ENCODE measurements at regions not wholly inside any gene's neighbourhood (a gene's known extent, or its start where the extent isn't known, plus 50 kb on each side); places are given as distances from the start of the nearest gene placed in this dataset.

DNA sequence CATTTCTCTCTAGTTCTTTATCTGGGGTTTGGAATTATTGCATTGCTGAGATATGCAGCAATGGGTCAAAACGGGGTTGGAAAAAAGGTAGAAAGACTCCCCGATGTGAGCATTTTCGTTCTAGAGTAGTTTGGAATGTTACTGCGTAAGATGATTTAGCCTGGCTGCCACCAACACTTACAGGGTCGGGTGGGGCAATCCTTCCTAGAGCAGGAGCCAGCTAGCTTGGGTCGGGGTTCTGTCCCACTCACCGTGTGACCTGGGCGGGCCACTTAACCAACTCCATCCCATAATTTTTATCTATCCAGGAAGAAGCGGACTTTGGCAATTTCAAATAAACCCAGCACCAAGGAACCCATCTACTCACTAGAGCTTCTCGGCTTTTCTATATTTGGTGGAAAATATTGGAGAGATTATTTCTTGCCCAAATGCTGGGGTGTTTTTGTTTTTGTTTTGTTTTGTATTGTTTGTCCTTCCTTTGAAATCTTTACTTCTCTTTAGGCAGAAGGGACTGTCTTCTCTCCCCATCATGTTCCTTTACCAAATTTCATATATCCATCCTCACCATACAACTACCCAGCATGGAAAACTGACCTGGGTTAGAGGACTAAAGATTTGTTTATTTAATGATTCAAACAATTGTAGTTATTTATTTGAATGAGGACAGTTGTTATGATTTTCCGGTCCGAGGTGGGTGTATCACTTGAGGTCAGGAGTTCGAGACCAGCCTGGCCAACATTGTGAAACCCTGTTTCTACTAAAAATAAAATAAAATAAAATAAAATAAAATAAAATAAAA is 72.4 kb downstream of the GPX5 start:
- ATAC-seq (ENCODE audit: low FRiP score) (no peak), DNase-seq (no peak)
- intact Hi-C loops (cut with DNase I) = no loop called here
- peaks cover 0 to 3% of the 10 kb centered on the region in 2 donors for H3K27me3 ChIP-seq (ENCODE audit: control insufficient read depth in 1 of 2, insufficient read depth in 2 of 2, low read length in 1 of 2)
- no peak overlapping the region for H3K4me3 ChIP-seq (ENCODE audit: low read length in 2 of 2)
- H3K4me1 ChIP-seq (ENCODE audit: control insufficient read depth in 1 of 2, insufficient read depth in 2 of 2, low read length in 2 of 2) = peaks cover 0 to 4% of the 10 kb centered on the region in 2 donors
- WGBS, 2 donors = 40 to 43% methylated on average over 13 of the region's 13 CpGs
- H3K36me3 ChIP-seq (ENCODE audit: control insufficient read depth in 1 of 2, insufficient read depth in 2 of 2, low read length in 1 of 2) = no peaks in the 10 kb centered on the region
- H3K27ac ChIP-seq (ENCODE audit: low read depth in 1 of 2, low read length in 2 of 2) = no peak overlapping the region
- H3K9me3 ChIP-seq (ENCODE audit: control insufficient read depth, low read length) = no peaks in the 10 kb centered on the region

- Histone ChIP-seq H3K36me3 (ENCODE audit: control insufficient read depth in 1 of 2, insufficient read depth in 2 of 2, low read length in 1 of 2) (no peaks in the 10 kb centered on the region), H3K27me3 (ENCODE audit: control insufficient read depth in 1 of 2, insufficient read depth in 2 of 2, low read length in 1 of 2) (no peaks in the 10 kb centered on the region), H3K27ac (ENCODE audit: low read depth in 1 of 2, low read length in 2 of 2) (no peak overlapping the region), H3K9me3 (ENCODE audit: control insufficient read depth, low read length) (no peaks in the 10 kb centered on the region), H3K4me1 (ENCODE audit: control insufficient read depth in 1 of 2, insufficient read depth in 2 of 2, low read length in 2 of 2) (peaks cover 0 to 4% of the 10 kb centered on the region in 2 donors), H3K4me3 (ENCODE audit: low read length in 2 of 2) (no peak overlapping the region)
- DNase-seq (no peak), ATAC-seq (ENCODE audit: low FRiP score) (no peak)
- WGBS, 2 donors = 81 to 83% methylated on average over 6 of the region's 6 CpGs
- intact Hi-C loops (cut with DNase I) = no loop called here
Measured at GRCh38 chr6:28598757-28599686, 73.3 kb downstream of the GPX5 start.

DNA sequence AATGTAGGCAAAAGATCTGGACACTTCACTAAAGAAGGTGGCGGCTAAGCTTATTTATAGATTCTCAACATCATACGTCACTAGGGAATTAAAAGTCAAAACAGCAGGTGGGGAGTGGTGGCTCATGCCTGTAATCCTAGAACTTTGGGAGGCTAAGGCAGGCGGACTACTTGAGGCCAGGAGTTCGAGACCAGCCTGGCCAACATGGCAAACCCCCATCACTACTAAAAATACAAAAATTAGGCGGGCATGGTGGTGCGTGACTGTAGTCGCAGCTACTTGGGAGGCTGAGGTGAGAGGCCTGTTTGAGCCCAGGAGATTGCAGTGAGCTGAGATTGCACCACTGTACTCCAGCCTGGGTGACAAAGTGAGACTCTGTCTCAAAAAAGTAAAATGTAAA is 74.6 kb downstream of the GPX5 start:
- 82 to 86% methylated on average over 7 of the region's 7 CpGs for WGBS, 2 donors
- no peak overlapping the region for H3K27ac ChIP-seq (ENCODE audit: low read depth in 1 of 2, low read length in 2 of 2)
- DNase-seq = no peak
- no peaks in the 10 kb centered on the region for H3K36me3 ChIP-seq (ENCODE audit: control insufficient read depth in 1 of 2, insufficient read depth in 2 of 2, low read length in 1 of 2)
- H3K4me3 ChIP-seq (ENCODE audit: low read length in 2 of 2) = no peak overlapping the region
- no peak for ATAC-seq (ENCODE audit: low FRiP score)
- peaks cover 0 to 4% of the 10 kb centered on the region in 2 donors for H3K4me1 ChIP-seq (ENCODE audit: control insufficient read depth in 1 of 2, insufficient read depth in 2 of 2, low read length in 2 of 2)
- no peaks in the 10 kb centered on the region for H3K9me3 ChIP-seq (ENCODE audit: control insufficient read depth, low read length)
- H3K27me3 ChIP-seq (ENCODE audit: control insufficient read depth in 1 of 2, insufficient read depth in 2 of 2, low read length in 1 of 2) = no peaks in the 10 kb centered on the region
- intact Hi-C loops (cut with DNase I) = no loop called here

- DNase-seq (no peak), ATAC-seq (ENCODE audit: low FRiP score) (no peak)
- 0 to 5% methylated on average over 1 of the region's 1 CpG for WGBS, 2 donors
- no peaks in the 10 kb centered on the region for H3K9me3 ChIP-seq (ENCODE audit: control insufficient read depth, low read length)
- no peaks in the 10 kb centered on the region for H3K36me3 ChIP-seq (ENCODE audit: control insufficient read depth in 1 of 2, insufficient read depth in 2 of 2, low read length in 1 of 2)
- H3K4me1 ChIP-seq (ENCODE audit: control insufficient read depth in 1 of 2, insufficient read depth in 2 of 2, low read length in 2 of 2) = no peaks in the 10 kb centered on the region
- no peaks in the 10 kb centered on the region for H3K27me3 ChIP-seq (ENCODE audit: control insufficient read depth in 1 of 2, insufficient read depth in 2 of 2, low read length in 1 of 2)
- intact Hi-C loops (cut with DNase I) = no loop called here
- no peak overlapping the region for H3K4me3 ChIP-seq (ENCODE audit: low read length in 2 of 2)
- no peak overlapping the region for H3K27ac ChIP-seq (ENCODE audit: low read depth in 1 of 2, low read length in 2 of 2)
Measured at GRCh38 chr6:28603891-28604290, 78.2 kb downstream of the GPX5 start.

DNA sequence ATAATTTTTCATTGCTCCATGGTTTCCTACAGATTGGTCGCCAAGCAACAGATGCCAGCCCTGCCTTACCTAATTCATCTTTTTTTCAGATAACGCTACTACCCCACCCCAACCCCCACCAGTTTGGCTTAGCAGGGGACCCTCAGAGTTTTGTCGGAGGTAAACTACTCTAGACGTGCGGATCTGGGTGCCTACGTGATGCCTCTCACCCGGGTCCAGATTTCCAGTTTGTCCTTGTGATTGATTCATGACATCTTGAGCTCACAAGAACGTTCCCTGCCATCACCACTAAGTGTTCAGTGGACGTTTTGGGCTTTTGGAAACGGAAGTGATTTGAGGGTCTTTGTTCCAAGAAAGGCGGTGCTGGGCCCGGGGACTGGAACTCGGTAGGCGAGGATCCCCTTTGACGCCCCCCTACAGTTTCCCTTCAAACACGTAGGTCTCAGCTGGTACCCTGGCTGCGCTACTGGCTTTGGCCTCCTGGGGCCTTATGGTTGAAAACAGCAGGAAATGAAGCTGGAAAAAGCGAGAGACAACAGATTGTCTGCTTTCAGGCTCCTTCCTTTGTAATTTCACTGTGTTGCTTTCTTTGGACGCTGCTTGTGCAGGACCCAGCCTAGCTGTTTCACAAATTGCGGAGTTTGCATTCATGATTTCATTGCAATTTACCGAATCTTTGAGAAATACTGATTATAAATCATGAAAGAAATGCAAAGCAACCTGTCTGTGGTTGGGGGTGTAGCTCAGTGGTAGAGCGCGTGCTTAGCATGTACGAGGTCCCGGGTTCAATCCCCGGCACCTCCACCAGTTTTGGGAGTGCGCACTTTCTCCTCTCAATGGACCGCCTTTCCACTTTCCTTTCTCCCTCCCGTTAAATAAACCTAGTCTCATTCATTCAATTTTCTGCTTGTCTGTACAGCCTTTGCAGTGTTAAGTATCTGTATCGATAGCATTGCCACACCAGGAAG is 81.0 kb downstream of the GPX5 start:
- H3K36me3 ChIP-seq (ENCODE audit: control insufficient read depth in 1 of 2, insufficient read depth in 2 of 2, low read length in 1 of 2) = no peaks in the 10 kb centered on the region
- no peak overlapping the region for H3K4me3 ChIP-seq (ENCODE audit: low read length in 2 of 2)
- DNase-seq (no peak), ATAC-seq (ENCODE audit: low FRiP score) (no peak)
- H3K9me3 ChIP-seq (ENCODE audit: control insufficient read depth, low read length) = peaks cover 1% of the 10 kb centered on the region
- H3K27ac ChIP-seq (ENCODE audit: low read depth in 1 of 2, low read length in 2 of 2) = no peak overlapping the region
- 4 to 5% methylated on average over 30 of the region's 30 CpGs for WGBS, 2 donors
- H3K4me1 ChIP-seq (ENCODE audit: control insufficient read depth in 1 of 2, insufficient read depth in 2 of 2, low read length in 2 of 2) = no peaks in the 10 kb centered on the region
- H3K27me3 ChIP-seq (ENCODE audit: control insufficient read depth in 1 of 2, insufficient read depth in 2 of 2, low read length in 1 of 2) = no peaks in the 10 kb centered on the region
- intact Hi-C loops (cut with DNase I) = no loop called here

- intact Hi-C loops (cut with DNase I) = no loop called here
- Histone ChIP-seq H3K36me3 (ENCODE audit: control insufficient read depth in 1 of 2, insufficient read depth in 2 of 2, low read length in 1 of 2) (no peaks in the 10 kb centered on the region), H3K9me3 (ENCODE audit: control insufficient read depth, low read length) (peaks cover 1% of the 10 kb centered on the region), H3K4me1 (ENCODE audit: control insufficient read depth in 1 of 2, insufficient read depth in 2 of 2, low read length in 2 of 2) (no peaks in the 10 kb centered on the region), H3K27me3 (ENCODE audit: control insufficient read depth in 1 of 2, insufficient read depth in 2 of 2, low read length in 1 of 2) (no peaks in the 10 kb centered on the region), H3K27ac (ENCODE audit: low read depth in 1 of 2, low read length in 2 of 2) (no peak overlapping the region), H3K4me3 (ENCODE audit: low read length in 2 of 2) (no peak overlapping the region)
- ATAC-seq (ENCODE audit: low FRiP score) (no peak), DNase-seq (no peak)
- WGBS, 2 donors = 47 to 49% methylated on average over 9 of the region's 9 CpGs
Measured at GRCh38 chr6:28607990-28608389, 82.3 kb downstream of the GPX5 start.

GRCh38 chr6:28609672-28610071 is 84.0 kb downstream of the GPX5 start:
- intact Hi-C loops (cut with DNase I) = no loop called here
- H3K4me3 ChIP-seq (ENCODE audit: low read length in 2 of 2) = no peak overlapping the region
- WGBS, 2 donors = 93 to 98% methylated on average over 3 of the region's 3 CpGs
- H3K27ac ChIP-seq (ENCODE audit: low read depth in 1 of 2, low read length in 2 of 2) = no peak overlapping the region
- DNase-seq = no peak
- no peaks in the 10 kb centered on the region for H3K4me1 ChIP-seq (ENCODE audit: control insufficient read depth in 1 of 2, insufficient read depth in 2 of 2, low read length in 2 of 2)
- H3K9me3 ChIP-seq (ENCODE audit: control insufficient read depth, low read length) = peaks cover 1% of the 10 kb centered on the region
- H3K36me3 ChIP-seq (ENCODE audit: control insufficient read depth in 1 of 2, insufficient read depth in 2 of 2, low read length in 1 of 2) = no peaks in the 10 kb centered on the region
- no peak for ATAC-seq (ENCODE audit: low FRiP score)
- no peaks in the 10 kb centered on the region for H3K27me3 ChIP-seq (ENCODE audit: control insufficient read depth in 1 of 2, insufficient read depth in 2 of 2, low read length in 1 of 2)

- Histone ChIP-seq H3K36me3 (ENCODE audit: control insufficient read depth in 1 of 2, insufficient read depth in 2 of 2, low read length in 1 of 2) (no peaks in the 10 kb centered on the region), H3K27ac (ENCODE audit: low read depth in 1 of 2, low read length in 2 of 2) (no peak overlapping the region), H3K4me1 (ENCODE audit: control insufficient read depth in 1 of 2, insufficient read depth in 2 of 2, low read length in 2 of 2) (no peaks in the 10 kb centered on the region), H3K27me3 (ENCODE audit: control insufficient read depth in 1 of 2, insufficient read depth in 2 of 2, low read length in 1 of 2) (no peaks in the 10 kb centered on the region), H3K4me3 (ENCODE audit: low read length in 2 of 2) (no peak overlapping the region), H3K9me3 (ENCODE audit: control insufficient read depth, low read length) (peaks cover 5% of the 10 kb centered on the region)
- DNase-seq (no peak), ATAC-seq (ENCODE audit: low FRiP score) (no peak)
- WGBS, 2 donors = 85 to 91% methylated on average over 7 of the region's 7 CpGs
- intact Hi-C loops (cut with DNase I) = no loop called here
Measured at GRCh38 chr6:28615616-28615954, 89.9 kb downstream of the GPX5 start.
